H1 (cell line): ENCODE measurements at regions not wholly inside any gene's neighbourhood (a gene's known extent, or its start where the extent isn't known, plus 50 kb on each side); places are given as distances from the start of the nearest gene placed in this dataset.

Source experiments
- CTCF ChIA-PET: fragments of 300-600 bp; sonication (Branson Sonifier 250); formaldehyde crosslinking; loops from one replicate; lab custom pipeline; 2021; ENCODE audit not compliant: partially characterized antibody; lab: Charles Lee
- POLR2A ChIA-PET: fragments of 300-600 bp; sonication (Branson Sonifier 250); formaldehyde crosslinking; loops from one replicate; lab custom pipeline; 2021; ENCODE audit warnings: inconsistent platforms; ENCODE audit not compliant: partially characterized antibody; lab: Charles Lee
- DNase-seq, 2 experiments: peaks; one replicate each; pipeline versions ENCODE4 v3.0.0 to v3.0.0-alpha.2; 2010 to 2022; ENCODE audit warnings: low spot score in 2 of 2, low read depth in 1 of 2, mixed read lengths in 1 of 2
- FAIRE-seq: peaks from 2 replicates; lab custom pipeline; 2011; peaks lifted over from hg19 to GRCh38; lab: Jason Lieb, UNC
- H2AFZ ChIP-seq: 2 replicates; pipeline ENCODE4 v1.8.1; 2012; ENCODE audit warnings: low read length, inconsistent platforms
- H2AK5ac ChIP-seq: 2 replicates; pipeline ENCODE4 v1.6.1; 2013; ENCODE audit warnings: low read depth, low read length
- H2BK120ac ChIP-seq: replicated peaks from 2 replicates; pipeline ENCODE3; 2013; ENCODE audit warnings: low read depth, low read length, inconsistent platforms
- H2BK12ac ChIP-seq: 2 replicates; pipeline ENCODE4 v1.6.1; 2013; ENCODE audit warnings: low read depth, low read length
- H2BK15ac ChIP-seq: 2 replicates; pipeline ENCODE4 v1.6.1; 2013; ENCODE audit warnings: low read length
- H2BK20ac ChIP-seq: 2 replicates; pipeline ENCODE4 v1.6.1; 2013; ENCODE audit warnings: low read length
- H2BK5ac ChIP-seq: 2 replicates; pipeline ENCODE4 v1.6.1; 2013; ENCODE audit warnings: low read depth, low read length
- H3K14ac ChIP-seq: 2 replicates; pipeline ENCODE4 v1.6.1; 2013; ENCODE audit warnings: inconsistent platforms; ENCODE audit not compliant: insufficient read length
- H3K18ac ChIP-seq: 2 replicates; pipeline ENCODE4 v1.6.1; 2013; ENCODE audit warnings: low read length; ENCODE audit errors: extremely low read depth
- H3K23ac ChIP-seq: 2 replicates; pipeline ENCODE4 v1.6.1; 2013; ENCODE audit warnings: inconsistent platforms; ENCODE audit not compliant: insufficient read length
- H3K23me2 ChIP-seq: 2 replicates; pipeline ENCODE4 v1.6.1; 2013; ENCODE audit warnings: low read depth, low read length
- H3K27ac ChIP-seq: 2 replicates; pipeline ENCODE4 v1.6.1; 2011; ENCODE audit warnings: low read depth, low read length, inconsistent platforms
- H3K27me3 ChIP-seq, 4 experiments: replicated peaks in 1 of 4; 1 replicate in 1 of 4; 2 replicates in 3 of 4; pipeline versions ENCODE4 v1.6.1 to v1.8.1; 2011 to 2013; ENCODE audit warnings: low read length in 3 of 4, mild to moderate bottlenecking in 3 of 4, inconsistent platforms in 2 of 4, mixed read lengths in 2 of 4, moderate library complexity in 1 of 4; ENCODE audit not compliant: control insufficient read depth in 3 of 4, insufficient read depth in 3 of 4; ENCODE audit errors: extremely low read depth in 1 of 4
- H3K36me3 ChIP-seq, 4 experiments: 2 replicates each; pipeline versions ENCODE4 v1.6.1 to v1.8.1; 2011 to 2013; ENCODE audit warnings: mild to moderate bottlenecking in 4 of 4, low read length in 3 of 4, moderate library complexity in 2 of 4, control low read depth in 1 of 4, inconsistent platforms in 1 of 4; ENCODE audit not compliant: insufficient read depth in 4 of 4, control insufficient read depth in 2 of 4
- H3K4ac ChIP-seq: replicated peaks from 2 replicates; pipeline ENCODE3; 2013; ENCODE audit warnings: low read length, low read depth, mixed read lengths, inconsistent platforms; ENCODE audit not compliant: insufficient read length
- H3K4me1 ChIP-seq, 4 experiments: replicated peaks in 1 of 4; 1 replicate in 1 of 4; 2 replicates in 3 of 4; pipeline versions ENCODE4 v1.6.1 to v1.8.1; 2011 to 2013; ENCODE audit warnings: low read length in 3 of 4, inconsistent platforms in 2 of 4, mixed read lengths in 1 of 4; ENCODE audit not compliant: insufficient read depth in 4 of 4, control insufficient read depth in 3 of 4
- H3K4me2 ChIP-seq, 2 experiments: 2 replicates each; pipeline versions ENCODE4 v1.6.1 to v1.8.1; 2011 to 2013; ENCODE audit warnings: low read depth in 2 of 2, low read length in 2 of 2, control low read depth in 1 of 2, inconsistent platforms in 1 of 2, mild to moderate bottlenecking in 1 of 2; ENCODE audit not compliant: insufficient read depth in 1 of 2
- H3K4me3 ChIP-seq, 4 experiments: fragments of 200-600, 300-600 bp in 1 of 4; sonication (generic), shearing (Covaris generic), sonication (Bioruptor Twin) in 1 of 4; 2 replicates each; pipeline versions ENCODE4 v1.5.1 to v1.8.1; 2011 to 2016; ENCODE audit warnings: low read length in 4 of 4, low read depth in 3 of 4, control low read depth in 2 of 4, inconsistent platforms in 2 of 4, mild to moderate bottlenecking in 2 of 4, mixed read lengths in 1 of 4, moderate library complexity in 1 of 4; ENCODE audit not compliant: insufficient read depth in 2 of 4; ENCODE audit errors: extremely low read depth in 1 of 4
- H3K56ac ChIP-seq: replicated peaks from 2 replicates; pipeline ENCODE3; 2013; ENCODE audit warnings: low read depth, mild to moderate bottlenecking, mixed read lengths, low read length, inconsistent platforms; ENCODE audit not compliant: insufficient read length
- H3K79me1 ChIP-seq: 2 replicates; pipeline ENCODE4 v1.6.1; 2013; ENCODE audit warnings: low read depth, low read length, control low read depth
- H3K79me2 ChIP-seq, 2 experiments: 2 replicates each; pipeline versions ENCODE4 v1.6.1 to v1.8.1; 2012 to 2013; ENCODE audit warnings: low read length in 2 of 2, mild to moderate bottlenecking in 2 of 2, inconsistent platforms in 1 of 2; ENCODE audit not compliant: insufficient read depth in 2 of 2, control insufficient read depth in 1 of 2
- H3K9ac ChIP-seq, 4 experiments: replicated peaks in 1 of 4; 1 replicate in 1 of 4; 2 replicates in 3 of 4; pipeline versions ENCODE4 v1.6.1 to v1.8.1; 2011 to 2013; ENCODE audit warnings: low read depth in 3 of 4, low read length in 3 of 4, control low read depth in 2 of 4, mild to moderate bottlenecking in 2 of 4, moderate library complexity in 2 of 4, inconsistent platforms in 1 of 4; ENCODE audit errors: extremely low read depth in 1 of 4
- H3K9me3 ChIP-seq, 2 experiments: 2 replicates each; pipeline versions ENCODE4 v1.6.1 to v1.8.1; 2012 to 2013; ENCODE audit warnings: mild to moderate bottlenecking in 2 of 2, moderate library complexity in 2 of 2, control low read depth in 1 of 2, inconsistent platforms in 1 of 2, low read depth in 1 of 2, low read length in 1 of 2, mixed read lengths in 1 of 2; ENCODE audit not compliant: insufficient read depth in 2 of 2
- H4K20me1 ChIP-seq, 2 experiments: replicated peaks in 1 of 2; 2 replicates each; pipeline versions ENCODE3 to v1.8.1; 2011 to 2013; ENCODE audit warnings: inconsistent platforms in 2 of 2, low read length in 2 of 2, mild to moderate bottlenecking in 1 of 2; ENCODE audit not compliant: insufficient read depth in 2 of 2, control insufficient read depth in 1 of 2
- H4K5ac ChIP-seq: 2 replicates; pipeline ENCODE4 v1.6.1; 2013; ENCODE audit warnings: low read length, low read depth, mixed read lengths, inconsistent platforms; ENCODE audit not compliant: insufficient read length
- H4K8ac ChIP-seq: 2 replicates; pipeline ENCODE4 v1.8.0; 2013; ENCODE audit warnings: mild to moderate bottlenecking, moderate library complexity, low read length, inconsistent platforms; ENCODE audit not compliant: insufficient read depth; ENCODE audit errors: extremely low read depth
- H4K91ac ChIP-seq: replicated peaks from 2 replicates; pipeline ENCODE3; 2013; ENCODE audit warnings: low read length, mixed read lengths, inconsistent platforms; ENCODE audit not compliant: insufficient read length
- BACH1 ChIP-seq: IDR thresholded peaks from 2 replicates; pipeline ENCODE4 v1.6.1; 2012; ENCODE audit warnings: low read length, improper control_type of control experiment
- HDAC2 ChIP-seq, 2 experiments: fragments of 300-600 bp in 1 of 2; sonication (generic) in 1 of 2; IDR thresholded peaks; 2 replicates each; pipeline ENCODE4 v1.6.1; 2011 to 2012; ENCODE audit warnings: low read depth in 2 of 2, low read length in 2 of 2, mild to moderate bottlenecking in 2 of 2, moderate library complexity in 2 of 2, borderline replicate concordance in 1 of 2, inconsistent platforms in 1 of 2
- KDM1A ChIP-seq: fragments of 200-600, 300-600 bp; sonication (generic); IDR thresholded peaks from 2 replicates; pipeline ENCODE4 v1.7.1; 2016; ENCODE audit warnings: mild to moderate bottlenecking, low read length, borderline replicate concordance
- TAF7 ChIP-seq: optimal IDR thresholded peaks from 2 replicates; pipeline ENCODE3; 2011; ENCODE audit warnings: low read depth, mild to moderate bottlenecking, inconsistent platforms, low read length, moderate library complexity, borderline replicate concordance
- TBP ChIP-seq: IDR thresholded peaks from 2 replicates; pipeline ENCODE4 v1.6.1; 2011; ENCODE audit warnings: low read depth, low read length, improper control_type of control experiment
- ZNF274 ChIP-seq: IDR thresholded peaks from 2 replicates; pipeline ENCODE4 v1.7.0; 2012; ENCODE audit warnings: low read length, borderline replicate concordance; ENCODE audit errors: extremely low read depth
- WGBS, 2 experiments: shearing (Covaris generic) in 1 of 2; methylation state at CpG; one replicate each; pipeline versions ENCODE4 v1.1.6 to v1.1.7; 2013 to 2015; ENCODE audit warnings: low lambda C conversion rate in 2 of 2, mixed read lengths in 2 of 2, inconsistent platforms in 1 of 2, low coverage in 1 of 2, missing lambda C conversion rate in 1 of 2; ENCODE audit not compliant: insufficient replicate concordance in 2 of 2, insufficient coverage in 1 of 2, insufficient read length in 1 of 2; ENCODE audit errors: extremely low coverage in 1 of 2, missing lambda C conversion rate in 1 of 2; 5-methylcytosine and 5-hydroxymethylcytosine counted together

DNA sequence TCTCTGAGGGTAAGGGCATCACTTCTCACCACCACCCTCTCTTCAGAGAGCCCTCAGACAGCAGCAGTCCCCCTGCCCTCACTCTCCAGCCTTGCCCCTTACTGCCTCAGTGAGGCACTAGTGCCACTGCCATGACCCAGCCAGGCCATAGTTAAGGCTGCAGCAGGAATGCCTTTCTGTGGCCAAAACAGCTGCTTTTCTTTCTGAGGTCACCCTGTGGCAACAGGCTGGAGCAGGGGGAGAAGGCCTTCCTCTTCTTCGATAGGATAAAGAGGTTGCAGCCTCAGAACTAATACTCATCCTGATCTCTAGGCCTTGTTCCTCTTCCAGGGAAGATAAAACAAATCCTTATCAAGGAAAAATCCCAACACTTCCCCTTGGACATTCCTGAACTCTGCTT is 56.8 kb upstream of the ECI2 start:
- Histone ChIP-seq H2BK20ac (no peak overlapping the region), H4K8ac (no peak overlapping the region), H4K91ac (no peak overlapping the region), H3K14ac (no peak overlapping the region), H3K18ac (no peak overlapping the region), H4K20me1 (no peaks in the 10 kb centered on the region), H3K56ac (no peak overlapping the region), H3K9ac (no peak overlapping the region), H3K4me1 (no peaks in the 10 kb centered on the region), H3K23me2 (no peaks in the 10 kb centered on the region), H3K79me1 (no peaks in the 10 kb centered on the region), H2AK5ac (no peak overlapping the region), H3K36me3 (no peaks in the 10 kb centered on the region), H4K5ac (no peak overlapping the region), H2BK12ac (no peak overlapping the region), H3K27me3 (no peaks in the 10 kb centered on the region), H2BK15ac (no peak overlapping the region), H3K4ac (no peak overlapping the region), H2AFZ (no peak overlapping the region), H2BK120ac (no peak overlapping the region), H3K79me2 (no peaks in the 10 kb centered on the region), H3K23ac (no peak overlapping the region), H3K27ac (no peak overlapping the region), H3K4me3 (no peak overlapping the region), H3K9me3 (peaks cover 0 to 8% of the 10 kb centered on the region in 2 experiments; a peak in 1 of 4 replicates), H3K4me2 (no peak overlapping the region), H2BK5ac (no peak overlapping the region)
- DNase-seq: no peak
- FAIRE-seq: no peak
- ChIA-PET POLR2A (no interaction called here), CTCF (interaction anchor here (0.8 to 3.2 kb wide), 2 partner anchors 12 to 18 kb away, joined by 3 to 14 read pairs; no protein-coding TSS in a partner anchor)
- 89% methylated on average over 1 of the region's 1 CpG; no CpG with 5 or more reads in 1 of the 2 experiments for WGBS, 2 experiments
- no peak for TF ChIP-seq TBP
- no peak for TF ChIP-seq HDAC2 (IDR thresholded peaks at IDR 0.05; ENCODE audit: borderline replicate concordance in 1 of 2, low read depth in 2 of 2, low read length in 2 of 2)
- TF ChIP-seq ZNF274: no peak
- TF ChIP-seq TAF7: no peak
- no peak for TF ChIP-seq BACH1
- no peak for TF ChIP-seq KDM1A
